Islet precursor cell (in vitro differentiated cells): ENCODE measurements at regions not wholly inside any gene's neighbourhood (a gene's known extent, or its start where the extent isn't known, plus 50 kb on each side); places are given as distances from the start of the nearest gene placed in this dataset.

Experiments
- DNase-seq: peaks from one replicate; pipeline ENCODE4 v3.0.0-alpha.2; 2018

DNA sequence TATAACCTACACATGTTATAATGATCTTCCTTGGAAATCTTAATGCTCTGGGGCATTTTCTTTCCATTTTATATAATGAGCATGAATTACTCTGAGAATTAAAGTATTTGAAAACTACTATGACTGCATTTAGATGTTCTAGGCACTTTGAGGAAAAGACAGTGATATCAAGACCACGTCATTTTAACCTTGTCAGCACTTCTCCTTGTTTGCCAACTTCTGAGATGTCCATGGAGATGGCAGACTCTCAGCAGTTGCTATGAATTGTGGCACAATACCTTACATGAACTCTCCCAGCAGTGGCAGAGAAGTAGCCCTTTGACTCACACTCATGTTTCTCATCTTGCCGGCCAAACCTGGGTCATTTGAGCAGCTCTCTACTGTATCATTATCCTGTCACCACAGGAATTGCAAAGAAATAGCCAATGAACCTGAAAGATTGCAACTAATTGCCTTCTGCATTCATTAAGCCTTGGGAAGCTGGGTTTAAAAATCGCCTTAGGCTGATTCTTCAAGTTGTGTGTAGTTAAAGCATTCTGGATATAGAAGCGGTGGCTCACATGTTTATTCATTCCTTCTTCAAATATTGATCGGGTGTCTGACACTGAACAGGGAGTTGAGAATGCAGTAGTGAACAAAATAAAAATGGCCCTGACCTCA, 272.2 kb upstream of the CFAP20DC start:
- peak; percentile 80 for DNase-seq

DNA sequence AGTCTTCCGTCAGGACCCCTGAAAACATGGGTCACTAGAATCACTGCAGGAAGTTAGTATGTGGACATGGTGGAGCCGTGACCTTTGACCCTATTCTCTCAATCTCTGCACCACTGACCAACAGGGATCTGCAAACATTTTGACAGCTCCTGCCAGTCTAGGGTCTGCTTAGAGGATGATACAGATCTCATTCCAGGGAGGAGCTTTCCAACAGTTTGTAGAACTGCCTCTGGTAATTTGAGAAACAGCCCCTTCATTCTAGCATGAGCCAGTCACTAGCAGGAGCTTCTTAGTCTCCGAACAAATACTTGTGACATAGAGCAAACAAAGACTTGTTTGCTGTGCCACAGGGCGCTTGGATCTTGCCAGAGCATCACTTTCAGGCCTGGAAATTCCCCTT, 270.3 kb upstream of the CFAP20DC start:
- peak; percentile 72 for DNase-seq

DNA sequence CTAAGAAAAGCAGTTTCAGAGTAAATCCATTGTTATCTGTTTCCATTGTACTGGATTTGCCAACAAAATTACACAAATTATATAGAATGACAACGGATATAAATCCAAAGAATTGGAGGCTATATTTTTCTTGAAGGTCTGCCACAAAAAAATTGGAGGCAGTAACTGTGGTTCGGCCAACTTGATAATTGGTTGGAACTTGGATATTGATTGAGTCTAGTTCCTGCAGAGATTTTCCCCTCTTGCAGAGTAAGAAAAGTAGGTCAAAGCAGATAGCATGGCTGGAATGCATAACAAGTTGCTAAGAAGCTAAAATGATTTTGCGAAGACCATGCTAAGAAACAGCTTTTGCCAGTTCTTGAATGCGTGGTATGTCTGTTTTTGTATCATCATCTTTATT, 269.6 kb upstream of the CFAP20DC start:
- no peak for DNase-seq

DNA sequence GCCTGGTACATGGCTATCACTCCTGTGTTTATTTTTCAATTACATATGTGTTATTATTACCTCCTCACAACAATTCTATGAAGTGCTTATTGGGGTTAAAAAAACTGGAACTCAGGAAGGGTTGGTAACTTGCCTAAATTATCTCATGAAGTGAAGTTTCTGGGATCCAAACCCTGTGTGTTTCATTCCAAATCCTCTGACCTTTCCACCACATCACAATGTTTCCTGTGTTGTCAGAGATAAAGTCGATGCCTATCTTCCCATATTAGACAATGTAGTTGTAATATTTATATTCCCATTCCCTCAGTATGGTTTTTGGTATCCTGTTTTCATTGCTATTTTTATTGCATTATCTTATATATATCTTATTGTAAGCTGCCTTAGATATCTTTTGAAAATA, 269.1 kb upstream of the CFAP20DC start:
- DNase-seq, result no peak

DNA sequence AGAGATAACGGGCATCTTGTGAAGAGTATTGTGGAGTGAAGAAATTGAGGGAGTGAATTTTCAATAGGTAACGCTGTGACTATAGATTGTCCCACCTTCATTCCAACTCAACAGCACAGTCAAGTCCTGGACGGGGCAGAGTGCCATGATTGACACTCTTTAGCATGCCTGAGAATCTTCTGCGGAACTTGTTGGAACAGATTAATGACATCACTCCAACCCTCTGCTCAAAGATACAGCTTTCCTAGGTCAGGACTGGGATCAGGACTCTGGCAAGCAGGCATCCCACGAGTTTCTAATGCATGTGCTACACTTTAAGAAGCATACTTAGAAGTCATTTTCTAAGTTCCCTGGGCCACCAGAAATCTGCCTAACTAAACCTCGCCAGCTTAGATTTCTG, 267.6 kb upstream of the CFAP20DC start:
- DNase-seq, result no peak

DNA sequence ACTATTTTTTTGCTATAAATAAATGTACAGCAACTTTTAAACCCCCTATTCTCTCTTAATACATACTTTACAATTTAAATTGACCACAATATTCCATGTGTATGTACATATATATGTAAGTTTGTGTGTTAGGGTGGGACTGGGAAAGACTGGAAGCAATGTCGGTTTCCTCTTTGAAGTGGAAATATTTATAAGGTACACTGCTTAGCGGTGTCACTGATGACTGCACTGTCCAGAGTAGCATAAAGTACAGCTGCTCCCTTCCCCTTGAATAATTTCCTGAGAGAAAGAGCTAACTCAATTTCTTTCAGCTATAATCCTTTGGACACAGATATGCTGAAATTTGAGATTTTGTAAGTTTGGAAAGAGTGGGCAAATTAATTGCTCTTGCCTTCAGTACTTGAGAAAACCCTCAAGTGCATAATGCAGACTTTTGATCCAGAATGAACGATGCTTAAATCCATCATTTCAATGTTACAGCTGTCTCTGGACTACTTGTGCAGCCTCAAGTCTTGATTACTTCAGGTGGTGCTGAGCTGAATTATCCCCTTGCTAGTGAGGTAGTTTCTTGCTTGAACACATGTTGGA, 267.0 kb upstream of the CFAP20DC start:
- DNase-seq, result no peak

DNA sequence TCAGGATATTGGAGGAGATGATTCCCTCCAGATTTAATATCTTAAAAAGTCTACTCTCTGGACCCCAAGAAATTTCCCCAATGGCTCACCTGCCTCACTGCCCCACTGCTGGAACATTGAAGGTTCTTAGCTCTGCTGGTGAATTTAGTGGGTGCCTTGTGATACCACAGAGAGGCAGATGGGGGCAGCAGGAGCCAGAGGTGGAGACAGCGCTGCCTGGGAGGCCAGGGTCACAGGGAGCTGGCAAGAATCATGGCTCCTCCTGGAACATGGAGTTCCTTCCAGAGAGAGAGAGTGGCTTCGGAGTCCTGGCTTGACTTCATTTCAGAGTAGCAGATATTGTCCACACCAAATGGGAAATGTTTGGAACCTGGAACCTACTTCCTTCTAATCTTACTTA, 263.5 kb upstream of the CFAP20DC start:
- peak; percentile 69 for DNase-seq

DNA sequence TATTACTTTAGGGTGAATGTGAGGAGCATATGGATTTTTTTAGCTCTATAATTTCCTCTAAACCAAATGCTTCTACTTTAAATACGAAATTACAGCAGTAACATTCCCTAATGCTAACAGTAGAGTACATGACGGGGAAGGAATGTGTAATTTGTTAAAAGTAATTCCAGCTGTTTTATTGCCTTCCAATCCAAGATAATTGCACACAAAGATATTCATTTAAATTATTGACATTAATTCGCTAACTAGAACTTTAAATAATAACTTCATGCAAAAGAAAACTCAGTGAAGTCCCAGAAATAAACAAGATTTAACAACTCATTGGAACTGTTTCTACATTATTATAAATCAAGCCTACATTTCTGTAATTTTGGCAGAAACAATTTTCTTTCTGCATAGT, 261.4 kb upstream of the CFAP20DC start:
- no peak for DNase-seq

DNA sequence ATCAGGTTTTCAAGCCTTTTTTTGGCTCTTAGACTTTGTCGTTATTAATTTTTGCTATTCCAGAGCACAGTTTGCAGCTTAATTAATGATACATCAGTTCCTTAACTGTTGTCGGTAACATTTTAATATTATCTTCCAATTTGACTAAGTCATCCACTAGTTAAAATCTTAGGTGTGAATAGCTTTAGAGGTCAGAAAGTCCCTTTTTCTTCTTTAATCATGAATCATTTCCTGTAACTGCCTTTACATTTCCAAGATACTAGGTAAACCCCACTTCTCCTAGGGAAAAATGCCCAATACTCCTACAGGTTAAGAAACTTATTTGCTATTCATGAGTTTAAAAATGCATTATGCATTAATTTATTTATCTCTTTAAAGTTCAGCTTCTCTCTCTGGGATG, 260.9 kb upstream of the CFAP20DC start:
- no peak for DNase-seq

DNA sequence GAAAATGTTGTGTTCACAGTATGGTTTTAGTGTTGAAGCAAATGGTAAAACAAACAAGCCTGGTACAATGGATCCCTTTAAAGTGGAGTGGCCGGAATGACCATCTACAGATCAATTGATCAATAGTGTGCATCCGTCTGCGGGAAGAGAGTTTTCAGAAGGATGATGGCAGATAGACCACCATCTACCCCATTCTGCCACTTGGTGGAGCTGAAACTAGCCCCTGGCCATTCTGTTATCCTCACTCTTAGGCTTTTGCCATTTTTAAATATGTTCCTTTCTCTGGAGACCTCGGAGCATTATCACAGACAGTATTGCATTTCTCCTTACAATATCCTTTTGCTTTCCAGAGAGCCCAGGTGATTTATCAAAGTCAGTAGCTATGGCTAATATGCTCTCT, 258.9 kb upstream of the CFAP20DC start:
- DNase-seq, result no peak

DNA sequence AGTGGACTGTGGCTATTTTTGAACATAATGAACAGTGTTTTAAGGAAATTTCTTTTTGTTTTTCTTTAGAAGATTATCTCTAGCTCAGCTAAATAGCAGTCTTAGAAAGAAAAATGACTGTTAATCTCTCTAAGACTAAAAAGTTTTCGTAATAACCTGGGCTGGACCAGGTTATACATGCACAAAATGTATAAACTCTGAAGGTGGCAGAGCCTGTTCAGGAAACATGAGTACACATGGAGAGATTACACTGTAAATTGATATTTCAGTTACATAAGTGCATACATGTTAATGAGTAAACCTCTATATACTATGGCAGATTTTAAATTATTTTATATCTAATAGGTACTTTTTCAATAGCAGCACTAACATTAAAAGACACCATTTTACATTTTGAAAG, 258.2 kb upstream of the CFAP20DC start:
- no peak for DNase-seq

DNA sequence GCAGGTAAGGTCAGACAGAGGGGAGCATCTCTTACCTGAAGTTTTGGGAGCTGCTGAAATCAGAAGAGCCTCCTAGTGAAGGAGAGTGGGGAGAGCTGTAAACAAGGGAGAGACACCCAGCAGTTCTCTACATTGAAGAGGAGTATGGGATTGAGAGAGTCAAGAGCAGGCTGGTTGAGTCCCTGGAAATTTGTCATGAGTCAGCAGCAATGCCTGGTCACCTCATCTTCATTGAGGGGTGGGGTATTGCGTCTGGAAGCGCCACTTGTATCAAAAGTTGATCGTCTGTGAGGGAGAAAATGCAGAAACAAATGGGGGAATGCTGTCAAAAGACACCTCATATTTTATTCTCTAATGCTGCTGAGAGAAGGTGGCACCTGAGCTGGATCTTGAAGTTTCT, 256.6 kb upstream of the CFAP20DC start:
- DNase-seq, result no peak

DNA sequence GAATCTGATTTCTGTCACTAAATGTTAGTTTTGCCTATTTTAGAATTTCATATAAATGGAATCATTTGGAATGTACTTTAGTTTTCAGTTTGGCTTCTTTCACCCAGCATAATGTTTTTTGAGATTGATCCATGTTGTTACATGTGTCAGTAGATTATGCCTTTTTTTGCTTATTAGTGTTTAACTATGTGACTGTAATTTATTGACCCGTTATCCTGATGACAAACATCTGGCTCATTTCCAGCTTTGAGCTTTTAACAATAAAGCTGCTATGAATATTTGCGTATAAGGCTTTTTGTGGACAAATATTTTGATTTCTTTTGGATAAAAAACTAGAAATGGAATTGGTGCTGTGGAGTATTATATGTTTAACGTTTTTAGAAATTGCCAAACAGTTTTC, 254.5 kb upstream of the CFAP20DC start:
- DNase-seq, result no peak

DNA sequence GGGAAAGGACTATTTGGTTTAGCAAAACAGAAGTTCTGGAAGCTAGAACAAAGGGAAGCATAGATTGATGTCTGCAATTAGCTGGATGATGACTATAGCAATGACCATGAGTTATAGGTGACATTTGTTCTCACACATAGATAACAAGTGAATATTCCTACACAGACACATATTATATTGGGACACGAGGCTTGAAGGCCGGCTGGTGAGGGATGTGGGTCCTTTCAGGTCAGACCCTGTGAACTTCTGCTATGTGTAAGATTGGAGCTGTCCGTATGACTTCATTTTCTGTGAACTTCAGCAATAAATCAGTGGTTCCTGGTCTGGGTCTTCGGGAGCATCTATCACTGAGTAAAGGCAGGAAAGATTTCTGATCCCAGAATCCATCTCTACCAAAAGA, 253.6 kb upstream of the CFAP20DC start:
- DNase-seq, result no peak

DNA sequence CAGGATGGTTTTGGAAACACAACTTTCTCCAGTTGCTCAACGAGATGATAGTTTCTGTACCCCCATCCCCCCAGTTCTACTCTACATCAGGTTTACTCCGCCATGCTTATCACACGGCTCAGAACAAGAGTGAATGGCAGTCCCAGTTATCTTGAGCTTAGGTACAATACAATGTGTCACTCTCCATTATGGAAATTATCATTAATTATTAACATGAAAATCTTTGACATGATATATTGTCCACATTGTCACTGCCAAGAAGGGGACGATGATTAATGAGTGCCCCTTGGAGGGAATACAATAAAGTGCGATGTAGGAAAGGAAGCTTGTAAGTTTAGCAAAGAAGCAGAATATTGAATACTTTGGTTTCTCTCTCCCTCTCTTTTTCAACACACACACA, 252.6 kb upstream of the CFAP20DC start:
- no peak for DNase-seq

DNA sequence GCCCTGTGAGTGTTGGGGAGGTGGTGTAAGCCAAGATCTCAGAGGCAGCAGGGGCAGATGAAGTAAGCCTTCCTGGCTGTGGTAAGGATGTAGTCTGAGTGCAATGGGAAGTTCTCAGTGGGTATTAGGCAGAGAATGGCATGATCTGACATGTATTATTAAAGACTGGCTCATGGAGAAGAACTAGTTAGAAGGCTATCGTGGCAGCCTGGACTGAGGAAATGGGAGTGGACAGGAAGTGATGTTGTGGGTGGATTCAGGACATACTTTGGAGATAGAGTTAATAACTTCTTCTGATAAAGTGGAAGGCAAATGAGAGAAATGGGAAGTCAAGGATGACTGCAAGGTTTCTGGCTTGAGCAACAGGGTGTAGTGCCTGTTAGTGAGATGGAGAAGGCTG, 250.9 kb upstream of the CFAP20DC start:
- no peak for DNase-seq

DNA sequence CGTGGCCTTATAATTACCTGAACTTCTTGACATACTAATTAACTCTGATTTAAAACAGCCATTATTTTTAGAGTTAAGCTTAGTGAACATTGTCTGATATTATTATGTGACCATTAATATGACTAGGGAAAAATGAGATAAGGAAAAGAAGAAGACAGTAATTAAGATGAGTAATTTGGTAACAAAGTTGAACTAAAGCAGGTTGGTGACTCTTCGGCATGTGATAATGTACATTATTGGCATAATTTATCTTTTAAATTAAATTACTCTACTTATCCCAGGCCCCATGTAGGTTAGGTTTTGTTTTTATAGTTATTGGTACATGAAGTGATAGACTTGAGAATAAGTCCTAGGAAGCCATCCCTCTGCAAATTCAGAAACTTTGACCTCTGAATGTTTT, 249.7 kb upstream of the CFAP20DC start:
- no peak for DNase-seq

DNA sequence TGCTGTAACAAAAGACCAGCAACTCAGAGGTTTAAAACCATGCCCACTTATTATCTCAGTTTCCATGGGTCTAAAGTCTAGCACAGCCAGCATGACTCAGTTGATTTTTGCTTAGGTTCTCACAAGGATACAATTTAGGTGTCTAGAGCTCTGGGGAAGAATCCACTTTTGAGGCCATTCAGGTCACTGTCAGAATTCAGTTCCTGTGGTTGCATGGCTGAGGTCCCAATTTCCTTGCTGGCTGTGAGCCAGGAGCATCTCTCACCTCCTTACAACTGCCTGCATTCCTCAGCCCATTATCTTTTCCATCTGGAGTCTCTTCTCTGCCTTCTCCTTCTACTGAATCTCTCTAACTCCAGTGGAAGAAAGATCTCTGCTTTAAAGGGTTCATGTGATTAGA, 240.5 kb upstream of the CFAP20DC start:
- no peak for DNase-seq

DNA sequence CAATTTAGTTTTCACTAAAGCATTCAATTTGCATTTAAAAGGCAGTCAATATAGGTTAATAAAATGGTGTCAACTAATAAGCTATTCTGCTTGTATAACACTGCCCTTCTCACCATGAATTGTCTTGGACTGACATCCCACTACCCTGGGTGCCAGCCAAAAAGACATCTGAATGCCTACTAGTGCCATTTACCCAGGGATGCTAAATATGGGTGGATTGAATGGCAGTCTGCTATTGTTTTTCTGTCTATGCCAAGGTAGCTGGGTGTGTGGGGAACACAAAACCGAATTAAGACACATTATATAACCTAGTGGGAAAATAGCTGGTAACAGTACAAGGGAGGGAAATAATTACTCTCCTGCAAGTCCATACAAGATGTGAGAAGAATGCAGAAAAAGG, 240.0 kb upstream of the CFAP20DC start:
- no peak for DNase-seq

DNA sequence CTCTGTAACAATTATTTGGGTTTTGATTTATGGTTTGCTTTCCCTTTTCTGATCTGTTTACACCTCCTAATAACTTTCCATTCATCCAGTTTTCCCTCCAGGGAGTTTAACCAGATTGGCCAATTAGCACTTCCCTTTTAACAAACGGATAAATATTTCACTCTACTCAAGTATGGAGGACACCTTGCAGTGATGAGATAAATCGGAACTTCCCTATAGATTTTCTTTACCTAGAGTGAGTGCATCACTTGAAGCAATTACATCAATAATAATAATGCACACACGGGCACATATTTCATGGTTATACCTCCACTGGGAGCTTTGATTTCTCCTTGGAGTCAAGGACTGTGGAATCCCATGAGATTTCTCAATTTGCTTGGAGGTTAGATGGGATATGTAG, 239.1 kb upstream of the CFAP20DC start:
- DNase-seq, result no peak

DNA sequence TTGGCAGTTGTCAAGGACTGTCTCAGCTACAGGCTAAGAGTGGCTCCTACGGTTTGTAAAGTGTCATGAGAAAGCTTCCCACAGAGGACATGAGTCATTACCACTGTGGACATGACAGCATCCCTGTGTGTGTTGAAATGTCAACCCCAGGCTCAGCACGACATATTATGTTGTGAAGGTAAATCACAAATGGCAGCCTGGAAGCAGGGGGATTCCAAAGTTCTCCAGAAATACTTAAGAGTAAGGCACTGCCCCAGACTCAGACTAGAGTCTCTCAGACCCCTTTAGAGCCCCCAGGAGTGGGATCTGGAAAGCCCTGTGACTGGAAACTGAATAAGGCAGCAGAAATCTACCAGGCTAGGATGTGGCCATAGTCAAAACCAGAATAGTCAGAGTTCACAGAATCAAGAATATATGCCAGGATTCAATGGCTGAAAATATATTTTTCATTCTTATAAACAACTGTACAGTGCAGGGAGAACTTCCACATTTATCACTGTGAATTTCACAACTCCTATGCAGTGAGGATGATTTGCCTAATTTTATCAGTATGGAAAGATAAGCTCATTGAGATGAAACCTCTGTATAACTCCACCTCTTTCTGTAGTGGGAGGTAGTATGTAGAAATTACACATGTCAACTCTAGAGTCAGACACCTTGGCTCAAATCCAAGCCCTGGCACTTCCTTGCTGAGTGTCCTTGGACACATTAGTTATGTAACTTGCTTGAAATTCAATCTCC, 237.1 kb upstream of the CFAP20DC start:
- no peak for DNase-seq

DNA sequence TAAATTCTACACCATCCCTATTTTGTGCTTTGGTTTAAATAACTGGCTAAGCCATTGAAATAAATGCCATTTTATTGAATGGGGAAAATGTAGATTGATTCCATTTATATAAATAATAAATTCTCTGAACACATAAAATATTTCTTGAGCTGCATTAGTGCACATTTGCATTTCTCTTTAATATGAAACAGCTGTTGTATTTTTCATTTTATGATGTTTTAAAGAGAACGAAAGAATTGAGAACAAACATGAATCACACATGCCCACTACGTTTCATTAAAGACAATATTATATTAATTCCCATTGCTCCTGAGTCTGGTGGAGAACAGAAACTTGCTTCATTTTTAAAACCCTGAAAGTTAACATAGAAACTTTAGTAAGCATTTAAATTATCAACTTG, 235.7 kb upstream of the CFAP20DC start:
- DNase-seq, result no peak

DNA sequence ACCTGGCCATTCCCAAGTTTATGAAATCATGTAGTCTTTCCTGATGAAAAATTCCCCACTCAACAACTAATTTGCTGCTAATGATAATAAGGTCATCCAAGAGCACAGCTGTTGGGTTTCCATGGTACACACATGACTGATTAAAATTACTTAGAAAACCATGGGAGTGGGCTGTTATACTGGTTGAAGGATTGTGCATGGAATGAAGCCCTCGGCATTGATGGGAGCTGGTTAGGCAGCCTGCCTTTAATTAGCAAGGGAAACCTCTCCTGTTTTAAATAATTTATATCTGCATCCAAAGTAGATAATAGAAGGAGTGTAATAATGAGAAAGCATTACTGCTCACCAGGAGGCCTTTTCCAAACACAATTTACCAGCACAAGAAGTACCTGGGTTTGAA, 235.1 kb upstream of the CFAP20DC start:
- DNase-seq, result no peak

DNA sequence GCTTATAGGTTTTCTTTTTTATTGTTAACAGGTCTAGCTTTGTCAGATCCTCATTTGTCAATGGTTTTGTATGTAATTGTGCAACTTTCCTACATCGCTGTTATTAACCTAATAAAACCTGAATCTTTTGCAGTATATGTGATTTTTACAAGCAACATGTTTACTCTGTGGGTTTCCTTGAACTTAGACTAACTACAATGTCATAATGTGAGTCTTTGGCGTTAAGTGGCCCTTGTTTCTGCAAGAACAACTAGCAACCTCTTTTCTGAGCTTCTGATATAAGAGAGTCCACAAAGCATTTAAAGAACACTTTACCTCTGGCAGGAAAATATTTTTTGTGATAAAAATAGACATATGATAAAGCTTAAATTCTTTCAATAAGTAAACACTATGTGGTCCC, 230.3 kb upstream of the CFAP20DC start:
- DNase-seq, result no peak

DNA sequence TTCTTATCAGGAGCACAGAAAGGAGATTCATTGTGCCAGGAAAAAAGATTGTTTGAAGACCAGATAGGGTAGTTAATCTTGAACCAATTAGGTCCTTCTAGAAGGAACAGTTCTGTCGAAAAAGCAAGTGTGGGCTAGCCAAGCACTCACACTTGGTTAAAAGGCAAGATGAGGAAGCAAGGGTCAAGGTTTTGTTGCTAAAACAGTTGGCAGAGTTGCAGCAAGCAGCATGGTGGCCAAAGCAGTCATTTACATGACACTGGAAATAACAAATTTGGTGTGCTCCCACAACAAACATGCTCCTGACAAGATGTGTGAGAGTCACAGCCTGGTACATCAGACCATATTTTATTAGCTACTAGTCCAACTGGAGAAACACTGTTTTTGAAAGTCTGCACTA, 228.0 kb upstream of the CFAP20DC start:
- no peak for DNase-seq
